Epithelial cell of proximal tubule (primary cell): ENCODE measurements at regions not wholly inside any gene's neighbourhood (a gene's known extent, or its start where the extent isn't known, plus 50 kb on each side); places are given as distances from the start of the nearest gene placed in this dataset.

Experiments
- DNase-seq: peaks from one replicate; pipeline ENCODE4 v3.0.0-alpha.2; 2011; ENCODE audit warnings: low read depth
- H3K4me3 ChIP-seq: 2 replicates; pipeline ENCODE4 v1.5.1; 2011; ENCODE audit warnings: low read depth, mild to moderate bottlenecking, low read length
- TF ChIP-seq, protein P1 (sequence below): conservative IDR thresholded peaks from 2 replicates; pipeline ENCODE4 v1.5.1; 2012; ENCODE audit warnings: low read depth, mild to moderate bottlenecking, low read length

DNA sequence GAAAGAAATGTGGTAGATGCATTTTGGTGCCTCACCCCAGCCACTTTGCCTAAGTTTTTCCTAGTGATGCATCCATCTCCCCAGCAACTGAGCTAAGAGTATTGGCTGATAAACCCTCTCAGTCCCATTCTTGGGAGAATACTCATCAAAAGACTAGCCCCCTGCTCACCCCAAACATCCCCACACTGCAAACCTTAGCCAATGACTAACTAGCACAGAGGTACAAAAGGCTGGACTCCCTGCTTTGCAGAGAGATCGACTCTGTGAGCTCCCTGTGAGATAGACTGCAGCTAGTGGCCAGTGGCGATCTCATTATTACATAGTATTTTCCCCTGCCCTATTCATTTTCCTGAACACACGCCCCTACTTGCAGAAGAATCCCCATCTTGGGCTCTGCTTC is 155.3 kb downstream of the HHIPL2 start:
- no peak for DNase-seq
- TF ChIP-seq, protein P1, sequence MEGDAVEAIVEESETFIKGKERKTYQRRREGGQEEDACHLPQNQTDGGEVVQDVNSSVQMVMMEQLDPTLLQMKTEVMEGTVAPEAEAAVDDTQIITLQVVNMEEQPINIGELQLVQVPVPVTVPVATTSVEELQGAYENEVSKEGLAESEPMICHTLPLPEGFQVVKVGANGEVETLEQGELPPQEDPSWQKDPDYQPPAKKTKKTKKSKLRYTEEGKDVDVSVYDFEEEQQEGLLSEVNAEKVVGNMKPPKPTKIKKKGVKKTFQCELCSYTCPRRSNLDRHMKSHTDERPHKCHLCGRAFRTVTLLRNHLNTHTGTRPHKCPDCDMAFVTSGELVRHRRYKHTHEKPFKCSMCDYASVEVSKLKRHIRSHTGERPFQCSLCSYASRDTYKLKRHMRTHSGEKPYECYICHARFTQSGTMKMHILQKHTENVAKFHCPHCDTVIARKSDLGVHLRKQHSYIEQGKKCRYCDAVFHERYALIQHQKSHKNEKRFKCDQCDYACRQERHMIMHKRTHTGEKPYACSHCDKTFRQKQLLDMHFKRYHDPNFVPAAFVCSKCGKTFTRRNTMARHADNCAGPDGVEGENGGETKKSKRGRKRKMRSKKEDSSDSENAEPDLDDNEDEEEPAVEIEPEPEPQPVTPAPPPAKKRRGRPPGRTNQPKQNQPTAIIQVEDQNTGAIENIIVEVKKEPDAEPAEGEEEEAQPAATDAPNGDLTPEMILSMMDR: no peak

DNA sequence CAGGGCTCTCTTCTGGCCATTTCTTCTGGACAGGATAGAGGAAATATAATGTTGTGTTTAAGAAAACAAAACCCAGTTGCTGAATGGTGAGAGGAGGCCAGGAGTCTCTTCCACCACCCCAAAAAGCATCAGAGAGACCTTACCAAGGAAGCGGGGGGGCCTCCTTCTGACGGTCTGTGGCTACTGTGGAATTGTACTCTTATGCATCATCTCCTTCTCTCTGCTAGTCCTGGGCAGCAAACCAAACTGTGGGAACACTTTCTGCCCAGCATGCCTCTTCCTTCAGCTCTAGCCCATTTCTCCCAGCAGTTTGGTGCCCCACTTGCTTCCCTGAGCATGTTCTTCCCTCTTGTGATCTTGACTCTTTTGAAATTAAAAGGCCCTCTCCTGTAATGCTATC is 157.7 kb downstream of the HHIPL2 start:
- TF ChIP-seq, protein P1: no peak
- no peak for DNase-seq

More for the DNA sequence above, 155.3 kb downstream of the HHIPL2 start:
- no peak overlapping the region for H3K4me3 ChIP-seq

DNA sequence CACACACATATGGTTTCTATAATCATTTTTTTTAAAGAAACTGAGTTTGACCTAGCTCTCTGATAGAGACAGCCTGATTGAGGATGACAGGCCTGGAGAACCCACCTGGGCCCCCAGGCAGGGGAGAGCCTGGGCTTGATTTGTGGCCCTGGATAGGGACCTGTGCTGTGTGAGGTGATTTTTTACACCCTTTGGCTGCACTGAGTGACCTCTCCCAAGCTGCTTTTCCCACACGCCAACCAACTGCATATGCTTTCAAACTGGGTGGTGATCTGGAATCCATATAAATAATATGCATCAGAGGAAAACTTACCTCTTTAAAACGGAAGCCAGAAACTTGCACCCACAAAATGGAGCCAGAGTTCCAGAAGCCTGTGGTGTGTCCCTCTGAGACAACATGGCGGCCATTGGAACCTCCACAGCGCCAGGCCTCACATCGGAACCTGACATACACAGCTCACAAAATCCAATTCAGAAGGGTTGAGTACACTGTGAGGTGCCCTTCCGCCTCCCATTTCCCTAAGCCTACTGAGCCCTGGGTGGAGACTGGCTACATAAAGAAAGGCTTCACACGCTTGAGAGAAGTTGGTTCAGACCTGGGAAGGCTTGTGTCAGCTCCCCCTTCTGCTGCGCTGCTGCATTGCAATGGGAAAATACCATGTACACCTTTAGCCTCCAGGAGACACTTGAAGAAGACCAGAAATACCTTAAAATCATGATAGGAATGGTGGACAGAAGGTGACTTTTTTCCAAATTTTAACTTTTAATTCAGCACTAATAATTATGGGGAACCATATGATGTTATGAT is 160.7 kb downstream of the HHIPL2 start:
- TF ChIP-seq, protein P1: peak; percentile 27
- H3K4me3 ChIP-seq: no peak overlapping the region
- no peak for DNase-seq

More for the DNA sequence above, 157.7 kb downstream of the HHIPL2 start:
- no peak overlapping the region for H3K4me3 ChIP-seq

DNA sequence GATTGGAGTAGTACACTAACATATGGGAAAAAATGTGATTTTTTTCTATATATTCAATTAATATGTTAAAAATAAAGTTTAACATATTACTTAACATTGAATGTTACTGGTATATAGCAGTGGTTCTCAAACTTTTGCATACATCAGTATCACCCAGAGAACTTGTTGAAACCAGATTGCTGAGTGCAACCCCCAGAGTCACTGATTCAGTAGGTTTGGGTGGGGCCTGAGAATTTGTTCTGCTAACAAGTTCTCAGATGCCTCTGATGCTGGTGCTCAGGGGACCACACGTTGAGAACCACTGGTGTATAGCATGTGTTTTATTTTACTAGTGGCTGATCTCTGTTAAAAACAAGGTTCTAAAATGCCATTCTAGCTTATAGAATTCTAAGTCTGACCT is 161.9 kb downstream of the HHIPL2 start:
- TF ChIP-seq, protein P1: no peak
- H3K4me3 ChIP-seq: no peak overlapping the region
- no peak for DNase-seq

DNA sequence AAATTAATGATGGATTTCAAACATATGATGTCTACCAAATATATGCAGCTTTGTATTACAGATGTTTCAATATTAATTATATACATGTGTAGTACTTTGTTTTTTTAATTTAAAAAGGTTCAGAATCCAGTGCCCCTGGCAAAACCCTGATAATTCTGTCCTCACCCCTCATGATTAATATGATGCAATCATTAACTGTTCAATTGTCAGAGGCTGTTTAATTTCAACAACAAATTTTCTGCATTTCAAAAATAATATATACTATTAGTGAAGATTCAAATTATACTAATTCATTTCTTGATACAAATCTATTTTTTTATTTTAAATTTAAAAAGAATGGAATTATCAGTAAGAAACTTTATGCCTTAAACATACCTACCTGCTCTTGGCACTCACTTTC is 162.6 kb downstream of the HHIPL2 start:
- H3K4me3 ChIP-seq: no peak overlapping the region
- DNase-seq: no peak
- TF ChIP-seq, protein P1: no peak

DNA sequence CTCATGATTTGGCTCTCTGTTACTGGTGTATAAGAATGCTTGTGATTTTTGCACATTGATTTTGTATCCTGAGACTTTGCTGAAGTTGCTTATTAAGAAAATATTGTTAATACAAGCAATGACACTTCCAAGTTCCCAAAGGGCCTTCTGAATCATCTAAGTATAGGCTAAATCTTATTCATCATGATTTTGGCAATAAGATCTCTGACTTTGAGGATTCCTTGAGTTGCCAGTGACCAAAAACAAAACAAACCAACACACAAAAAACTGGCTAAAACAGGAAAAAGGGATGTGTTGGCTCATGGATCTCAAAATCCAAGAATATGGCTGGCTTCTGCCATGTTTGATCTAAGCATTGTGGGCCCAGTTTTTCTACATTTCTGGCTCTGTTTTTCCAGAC is 163.4 kb downstream of the HHIPL2 start:
- H3K4me3 ChIP-seq: no peak overlapping the region
- no peak for DNase-seq
- TF ChIP-seq, protein P1: no peak

DNA sequence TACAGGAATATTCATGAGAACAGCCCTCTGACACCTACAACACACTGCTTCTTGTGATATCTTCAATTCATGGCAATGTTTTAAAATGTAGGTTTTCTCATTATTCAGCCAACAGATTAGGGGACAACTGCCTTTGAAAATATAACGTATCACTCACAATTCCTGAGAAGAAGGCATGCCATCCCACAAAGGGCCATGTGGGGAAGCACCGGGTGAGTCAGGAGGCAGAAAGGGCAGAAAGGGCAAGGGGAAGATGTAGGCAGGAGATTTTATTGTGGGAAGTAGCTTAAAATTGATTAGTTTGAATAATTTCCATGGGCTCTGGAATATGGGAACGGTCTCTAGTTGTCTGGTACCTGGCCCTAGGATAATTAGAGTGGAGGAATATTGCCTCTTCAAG is 165.7 kb downstream of the HHIPL2 start:
- DNase-seq: no peak
- no peak overlapping the region for H3K4me3 ChIP-seq
- TF ChIP-seq, protein P1: no peak
